HL-60 (cell line): ENCODE measurements at regions not wholly inside any gene's neighbourhood (a gene's known extent, or its start where the extent isn't known, plus 50 kb on each side); places are given as distances from the start of the nearest gene placed in this dataset.

Experiments
- DNase-seq, 2 experiments: peaks; one replicate each; pipeline ENCODE4 v3.0.0-alpha.2; 2010 to 2020; ENCODE audit warnings: low read depth in 1 of 2, low spot score in 1 of 2
- H3K27ac ChIP-seq: fragments of 250-450 bp; sonication (Bioruptor Pico); replicated peaks from 2 replicates; pipeline ENCODE4 v1.5.1; 2020; ENCODE audit warnings: mild to moderate bottlenecking, moderate library complexity
- H3K27me3 ChIP-seq: fragments of 250-450 bp; sonication (Bioruptor Pico); 2 replicates; pipeline ENCODE4 v1.5.1; 2021; ENCODE audit warnings: mild to moderate bottlenecking, moderate library complexity; ENCODE audit not compliant: insufficient read depth, poor library complexity, severe bottlenecking
- H3K4me3 ChIP-seq: replicated peaks from 2 replicates; pipeline ENCODE4 v1.5.1; 2011; ENCODE audit warnings: mild to moderate bottlenecking, control low read depth, low read length; ENCODE audit not compliant: insufficient read depth
- CTCF ChIP-seq: IDR thresholded peaks from one replicate; pipeline ENCODE4 v1.5.1; 2011; ENCODE audit warnings: low read length, control low read depth, inconsistent platforms; ENCODE audit not compliant: insufficient read depth
- GABPA ChIP-seq: IDR thresholded peaks from 2 replicates; pipeline ENCODE4 v1.6.1; 2012; ENCODE audit warnings: low read depth
- POLR2AphosphoS5 ChIP-seq: IDR thresholded peaks from 2 replicates; pipeline ENCODE4 v1.6.1; 2012; ENCODE audit warnings: low read depth
- REST ChIP-seq: IDR thresholded peaks from 2 replicates; pipeline ENCODE4 v1.6.1; 2012; ENCODE audit warnings: low read depth; ENCODE audit not compliant: insufficient replicate concordance
- SPI1 ChIP-seq: IDR thresholded peaks from 2 replicates; pipeline ENCODE4 v1.6.1; 2012; ENCODE audit warnings: low read depth, mild to moderate bottlenecking, borderline replicate concordance

- no peak for DNase-seq
- H3K27me3 ChIP-seq: no peaks in the 10 kb centered on the region
- TF ChIP-seq SPI1 (no peak), POLR2AphosphoS5 (no peak), REST (no peak), CTCF (no peak), GABPA (no peak)
- no peak overlapping the region for H3K27ac ChIP-seq
- no peak overlapping the region for H3K4me3 ChIP-seq
Measured at GRCh38 chr2:220648628-220649027, 923.5 kb downstream of the EPHA4 start.

GRCh38 chr2:220653776-220654175 is 918.3 kb downstream of the EPHA4 start:
- TF ChIP-seq POLR2AphosphoS5 (no peak), GABPA (no peak), REST (no peak), SPI1 (no peak), CTCF (no peak)

GRCh38 chr2:220654322-220654721 is 917.8 kb downstream of the EPHA4 start:
- Histone ChIP-seq H3K4me3 (no peak overlapping the region), H3K27ac (no peak overlapping the region)
- TF ChIP-seq GABPA (no peak), SPI1 (no peak)

More at GRCh38 chr2:220653776-220654175, 918.3 kb downstream of the EPHA4 start:
- no peak for DNase-seq
- no peak overlapping the region for H3K27ac ChIP-seq
- H3K4me3 ChIP-seq: no peak overlapping the region
- no peaks in the 10 kb centered on the region for H3K27me3 ChIP-seq

GRCh38 chr2:220660277-220661145 is 911.6 kb downstream of the EPHA4 start:
- no peaks in the 10 kb centered on the region for H3K27me3 ChIP-seq
- DNase-seq: no peak
- H3K27ac ChIP-seq: no peak overlapping the region
- H3K4me3 ChIP-seq: no peak overlapping the region
- no peak for TF ChIP-seq SPI1
- no peak for TF ChIP-seq GABPA
- TF ChIP-seq POLR2AphosphoS5: no peak
- no peak for TF ChIP-seq CTCF
- no peak for TF ChIP-seq REST

More at GRCh38 chr2:220654322-220654721, 917.8 kb downstream of the EPHA4 start:
- no peak for DNase-seq
- no peaks in the 10 kb centered on the region for H3K27me3 ChIP-seq
